Mesenchymal stem cell (in vitro differentiated cells and primary cell): ENCODE measurements at regions not wholly inside any gene's neighbourhood (a gene's known extent, or its start where the extent isn't known, plus 50 kb on each side); places are given as distances from the start of the nearest gene placed in this dataset.

Source experiments
- DNase-seq: peaks from one replicate; pipeline ENCODE4 v3.0.0-alpha.2; 2013
- H2AFZ ChIP-seq: one replicate; pipeline ENCODE4 v1.6.1; 2013; ENCODE audit warnings: low read depth, mild to moderate bottlenecking, control low read depth, inconsistent platforms, low read length, moderate library complexity
- H2AK5ac ChIP-seq: 2 replicates; pipeline ENCODE4 v1.6.1; 2013; ENCODE audit warnings: low read length, moderate library complexity, mild to moderate bottlenecking, inconsistent platforms; ENCODE audit not compliant: severe bottlenecking
- H2BK120ac ChIP-seq: one replicate; pipeline ENCODE4 v1.6.1; 2013; ENCODE audit warnings: low read depth, mild to moderate bottlenecking, inconsistent platforms, low read length, moderate library complexity
- H2BK12ac ChIP-seq, 2 experiments: one replicate each; pipeline ENCODE4 v1.6.1; 2013; ENCODE audit warnings: inconsistent platforms in 2 of 2, low read length in 2 of 2, mild to moderate bottlenecking in 2 of 2, moderate library complexity in 2 of 2, control low read depth in 1 of 2
- H2BK15ac ChIP-seq: one replicate; pipeline ENCODE4 v1.6.1; 2013; ENCODE audit warnings: mild to moderate bottlenecking, low read depth, inconsistent platforms; ENCODE audit not compliant: poor library complexity, severe bottlenecking
- H2BK5ac ChIP-seq: 2 replicates; pipeline ENCODE4 v1.6.1; 2013; ENCODE audit warnings: low read depth, mild to moderate bottlenecking, low read length, control low read depth, inconsistent platforms; ENCODE audit not compliant: poor library complexity, severe bottlenecking
- H3K14ac ChIP-seq, 2 experiments: one replicate each; pipeline ENCODE4 v1.6.1; 2013; ENCODE audit warnings: inconsistent platforms in 2 of 2, low read length in 2 of 2, control low read depth in 1 of 2, mild to moderate bottlenecking in 1 of 2, moderate library complexity in 1 of 2
- H3K18ac ChIP-seq, 2 experiments: one replicate each; pipeline ENCODE4 v1.6.1; 2013; ENCODE audit warnings: inconsistent platforms in 2 of 2, low read length in 2 of 2, control low read depth in 1 of 2, low read depth in 1 of 2, mild to moderate bottlenecking in 1 of 2
- H3K23ac ChIP-seq, 2 experiments: one replicate each; pipeline ENCODE4 v1.6.1; 2013; ENCODE audit warnings: inconsistent platforms in 2 of 2, low read length in 2 of 2, mild to moderate bottlenecking in 2 of 2, moderate library complexity in 2 of 2, control low read depth in 1 of 2
- H3K27ac ChIP-seq: 2 replicates; pipeline ENCODE4 v1.5.1; 2013; ENCODE audit warnings: mild to moderate bottlenecking, moderate library complexity, low read length, control low read depth, inconsistent platforms; ENCODE audit not compliant: poor library complexity, severe bottlenecking
- H3K27me3 ChIP-seq, 2 experiments: 2 replicates each; pipeline versions ENCODE4 v1.6.1 to v1.7.0; 2013; ENCODE audit warnings: low read length in 2 of 2, mild to moderate bottlenecking in 2 of 2, moderate library complexity in 2 of 2, control low read depth in 1 of 2, inconsistent platforms in 1 of 2; ENCODE audit not compliant: control insufficient read depth in 1 of 2, insufficient read depth in 1 of 2
- H3K36me3 ChIP-seq, 2 experiments: 2 replicates each; pipeline versions ENCODE4 v1.6.1 to v1.7.0; 2013; ENCODE audit warnings: low read length in 2 of 2, control low read depth in 1 of 2, inconsistent platforms in 1 of 2, low read depth in 1 of 2, mild to moderate bottlenecking in 1 of 2; ENCODE audit not compliant: insufficient read depth in 2 of 2, control insufficient read depth in 1 of 2
- H3K4ac ChIP-seq, 2 experiments: one replicate each; pipeline ENCODE4 v1.6.1; 2013; ENCODE audit warnings: inconsistent platforms in 2 of 2, low read length in 2 of 2, mild to moderate bottlenecking in 2 of 2, moderate library complexity in 2 of 2, control low read depth in 1 of 2, low read depth in 1 of 2
- H3K4me1 ChIP-seq: 2 replicates; pipeline ENCODE4 v1.6.1; 2013; ENCODE audit warnings: low read depth, low read length, control low read depth; ENCODE audit not compliant: control insufficient read depth, insufficient read depth
- H3K4me2 ChIP-seq: 2 replicates; pipeline ENCODE4 v1.6.1; 2013; ENCODE audit warnings: low read length, mild to moderate bottlenecking, inconsistent platforms; ENCODE audit not compliant: poor library complexity, severe bottlenecking
- H3K4me3 ChIP-seq, 2 experiments: 2 replicates each; pipeline versions ENCODE4 v1.5.1 to v1.7.0; 2013; ENCODE audit warnings: low read length in 2 of 2, mild to moderate bottlenecking in 2 of 2, control low read depth in 1 of 2, low read depth in 1 of 2; ENCODE audit not compliant: insufficient read depth in 1 of 2
- H3K79me1 ChIP-seq: replicated peaks from 2 replicates; pipeline ENCODE4 v1.6.1; 2013; ENCODE audit warnings: mild to moderate bottlenecking, control low read depth, low read length, inconsistent platforms; ENCODE audit not compliant: poor library complexity, severe bottlenecking
- H3K9ac ChIP-seq: 2 replicates; pipeline ENCODE4 v1.7.0; 2013; ENCODE audit warnings: mild to moderate bottlenecking, low read length, moderate library complexity
- H3K9me3 ChIP-seq: 2 replicates; pipeline ENCODE4 v1.7.0; 2013; ENCODE audit warnings: mild to moderate bottlenecking, low read length; ENCODE audit not compliant: control insufficient read depth
- H4K8ac ChIP-seq: one replicate; pipeline ENCODE4 v1.6.1; 2013; ENCODE audit warnings: inconsistent platforms, mild to moderate bottlenecking, low read length, moderate library complexity
- H4K91ac ChIP-seq: one replicate; pipeline ENCODE4 v1.6.1; 2013; ENCODE audit warnings: mild to moderate bottlenecking, low read length, inconsistent platforms
- WGBS: methylation state at CpG from one replicate; pipeline ENCODE4 v1.1.7; 2013; ENCODE audit warnings: mixed read lengths; 5-methylcytosine and 5-hydroxymethylcytosine counted together

DNA sequence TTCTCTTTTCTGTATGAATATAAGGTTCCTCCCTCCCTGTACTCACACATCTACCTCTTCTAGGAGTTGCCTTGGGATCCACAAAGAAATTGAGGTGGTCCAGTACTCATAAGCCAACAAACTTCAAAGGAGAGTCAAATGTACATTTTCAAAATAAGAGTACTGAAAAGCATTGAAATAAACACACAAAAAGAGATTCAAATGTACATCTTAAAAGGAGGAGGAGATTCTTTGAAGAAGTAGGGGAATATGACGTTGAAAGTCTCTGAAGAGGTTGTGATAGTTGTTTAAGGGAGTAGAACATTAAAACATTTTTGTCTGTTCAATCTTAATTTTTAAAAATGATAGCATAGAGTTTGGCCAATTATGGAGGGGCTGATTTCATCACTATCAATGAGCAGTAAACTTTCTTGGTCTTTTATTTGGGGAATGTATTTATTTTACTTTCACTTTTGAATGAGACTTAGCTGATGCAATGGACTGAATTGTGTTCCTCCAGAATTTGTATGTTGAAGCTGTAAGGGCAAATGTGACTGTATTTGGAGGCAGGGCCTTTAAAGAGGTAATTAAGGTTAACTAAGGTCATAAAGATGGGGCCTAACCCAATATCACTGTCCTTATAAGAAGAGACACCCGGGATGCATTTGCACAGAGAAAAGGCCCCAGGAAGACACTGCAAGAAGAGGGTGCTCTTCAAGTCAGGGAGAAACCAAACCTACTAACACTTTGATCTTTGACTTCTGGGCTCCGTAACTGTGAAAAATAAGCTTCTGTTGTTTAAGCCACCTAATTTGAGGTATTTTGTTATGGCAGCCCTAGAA is 226.3 kb upstream of the PGRMC2 start:
- H3K4me3 ChIP-seq: peak overlapping the region in 1 of 2 experiments; percentile 51
- no peak overlapping the region for H3K4me2 ChIP-seq
- H3K9ac ChIP-seq: peak overlapping the region; percentile 31
- no peaks in the 10 kb centered on the region for H3K79me1 ChIP-seq
- no peak overlapping the region for H2BK5ac ChIP-seq
- H4K8ac ChIP-seq: no peak overlapping the region
- H2BK15ac ChIP-seq: no peak overlapping the region
- H3K27me3 ChIP-seq: no peaks in the 10 kb centered on the region
- 98% methylated on average over 3 of the region's 3 CpGs for WGBS
- DNase-seq: peak; percentile 52
- no peak overlapping the region for H3K14ac ChIP-seq
- no peak overlapping the region for H2BK120ac ChIP-seq
- H3K36me3 ChIP-seq: peaks cover 0 to 4% of the 10 kb centered on the region in 2 experiments
- H2AFZ ChIP-seq: no peak overlapping the region
- peak overlapping the region; percentile 19 for H3K27ac ChIP-seq
- no peaks in the 10 kb centered on the region for H3K9me3 ChIP-seq
- H3K4ac ChIP-seq: no peak overlapping the region
- H2AK5ac ChIP-seq: no peak overlapping the region
- no peak overlapping the region for H2BK12ac ChIP-seq
- peaks cover 8% of the 10 kb centered on the region for H3K4me1 ChIP-seq
- no peak overlapping the region for H4K91ac ChIP-seq
- H3K23ac ChIP-seq: no peak overlapping the region
- H3K18ac ChIP-seq: no peak overlapping the region

DNA sequence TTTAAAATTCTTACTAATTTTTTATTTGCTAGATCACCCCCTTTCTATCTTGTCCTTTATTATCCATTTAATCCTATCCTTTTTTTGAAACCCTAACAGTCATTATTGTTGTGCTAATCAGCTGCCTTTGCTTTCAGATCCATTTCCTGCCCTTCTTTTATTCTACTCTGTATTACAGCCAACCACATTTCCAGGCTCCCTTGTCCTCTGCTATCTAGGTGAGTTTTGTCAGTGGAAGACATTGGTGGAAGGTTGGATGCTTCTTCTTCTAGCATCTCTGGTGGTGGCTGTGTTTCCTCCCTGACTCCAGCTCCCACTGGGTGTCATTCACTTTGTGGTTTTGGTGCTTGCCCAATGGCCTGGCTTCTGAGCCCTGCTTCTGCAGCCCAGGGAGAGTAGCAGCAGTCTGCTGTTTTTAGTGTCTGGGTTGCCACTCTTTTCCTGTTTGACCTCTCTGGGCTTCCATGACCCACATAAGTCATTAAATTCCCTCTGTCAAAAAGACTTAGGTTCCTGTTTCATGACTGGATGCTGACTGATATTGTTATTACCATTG is 225.2 kb upstream of the PGRMC2 start:
- no peaks in the 10 kb centered on the region for H3K79me1 ChIP-seq
- H3K27me3 ChIP-seq: no peaks in the 10 kb centered on the region
- no peak overlapping the region for H3K4me2 ChIP-seq
- H2BK120ac ChIP-seq: no peak overlapping the region
- H4K91ac ChIP-seq: no peak overlapping the region
- no peak overlapping the region for H3K23ac ChIP-seq
- no peak overlapping the region for H3K4me3 ChIP-seq
- H3K14ac ChIP-seq: no peak overlapping the region
- H3K36me3 ChIP-seq: peaks cover 0 to 4% of the 10 kb centered on the region in 2 experiments
- H3K18ac ChIP-seq: peak overlapping the region; percentile 1 to 4
- DNase-seq: peak; percentile 32
- peak overlapping the region; percentile 13 for H4K8ac ChIP-seq
- H3K4me1 ChIP-seq: peaks cover 5% of the 10 kb centered on the region
- H3K4ac ChIP-seq: no peak overlapping the region
- H2BK12ac ChIP-seq: peak overlapping the region in 1 of 2 experiments; percentile 62
- no peak overlapping the region for H2BK15ac ChIP-seq
- peak overlapping the region; percentile 37 for H3K27ac ChIP-seq
- peak overlapping the region; percentile 15 for H2BK5ac ChIP-seq
- no peak overlapping the region for H2AFZ ChIP-seq
- H2AK5ac ChIP-seq: peak overlapping the region; percentile 86
- H3K9me3 ChIP-seq: no peaks in the 10 kb centered on the region
- no peak overlapping the region for H3K9ac ChIP-seq

DNA sequence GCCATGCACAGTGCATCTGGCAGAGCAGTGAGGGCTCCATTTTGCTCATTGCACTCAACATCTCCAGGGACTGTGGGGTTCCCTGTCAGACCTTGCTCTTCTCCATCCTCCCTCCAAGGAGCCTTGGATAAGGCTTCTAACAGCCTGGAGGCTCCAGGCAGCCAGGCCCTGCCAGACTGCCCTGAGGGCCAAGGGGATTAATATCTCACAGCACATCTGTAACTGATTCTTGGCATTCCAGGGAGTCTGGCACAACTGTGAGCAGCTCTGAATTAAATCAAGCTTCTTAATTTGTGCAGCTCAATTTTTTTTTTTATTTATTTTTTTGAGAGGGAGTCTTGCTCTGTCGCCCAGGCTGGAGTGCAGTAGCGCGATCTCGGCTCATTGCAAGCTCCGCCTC is 224.5 kb upstream of the PGRMC2 start:
- Histone ChIP-seq H4K91ac (peak overlapping the region; percentile 74), H4K8ac (peak overlapping the region; percentile 3), H2BK12ac (peak overlapping the region; percentile 93 to 99), H2BK15ac (peak overlapping the region; percentile 44), H3K79me1 (no peaks in the 10 kb centered on the region), H3K4me3 (no peak overlapping the region), H2AFZ (no peak overlapping the region), H3K4ac (no peak overlapping the region), H2BK120ac (no peak overlapping the region), H3K9ac (no peak overlapping the region), H3K27ac (peak overlapping the region; percentile 15), H3K36me3 (peaks cover 0 to 4% of the 10 kb centered on the region in 2 experiments), H3K18ac (peak overlapping the region in 1 of 2 experiments; percentile 11), H3K14ac (no peak overlapping the region), H3K27me3 (no peaks in the 10 kb centered on the region), H3K4me2 (no peak overlapping the region), H3K4me1 (peaks cover 5% of the 10 kb centered on the region), H2AK5ac (peak overlapping the region; percentile 28), H3K23ac (no peak overlapping the region), H3K9me3 (no peaks in the 10 kb centered on the region), H2BK5ac (no peak overlapping the region)
- WGBS: 99% methylated on average over 5 of the region's 5 CpGs
- no peak for DNase-seq

DNA sequence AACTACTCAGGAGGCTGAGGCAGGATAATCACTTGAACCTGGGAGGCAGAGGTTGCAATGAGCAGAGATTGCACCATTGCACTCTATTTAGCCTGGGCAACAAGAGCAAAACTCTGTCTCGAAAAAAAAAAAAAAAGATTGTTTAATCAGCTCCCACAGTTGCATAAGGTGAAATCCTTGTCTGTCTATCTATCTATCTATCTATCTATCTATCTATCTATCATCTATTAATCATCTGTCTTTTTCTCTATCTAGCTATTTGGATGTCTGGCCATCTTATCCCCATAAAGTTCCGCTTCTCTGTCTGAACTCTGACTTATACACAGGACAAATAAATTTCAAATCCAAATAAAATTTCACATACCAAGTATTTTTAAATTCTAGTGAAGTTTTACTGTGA is 223.2 kb upstream of the PGRMC2 start:
- 40% methylated on average over 1 of the region's 2 CpGs for WGBS
- Histone ChIP-seq H3K9me3 (no peaks in the 10 kb centered on the region), H3K4me3 (no peak overlapping the region), H3K36me3 (peaks cover 0 to 4% of the 10 kb centered on the region in 2 experiments), H3K4me2 (no peak overlapping the region), H3K79me1 (no peaks in the 10 kb centered on the region), H3K9ac (no peak overlapping the region), H3K27ac (no peak overlapping the region), H2BK120ac (no peak overlapping the region), H2AK5ac (no peak overlapping the region), H3K4ac (no peak overlapping the region), H3K4me1 (peaks cover 5% of the 10 kb centered on the region), H3K23ac (no peak overlapping the region), H3K18ac (no peak overlapping the region), H3K14ac (no peak overlapping the region), H2BK12ac (no peak overlapping the region), H2BK5ac (no peak overlapping the region), H2BK15ac (no peak overlapping the region), H2AFZ (no peak overlapping the region), H4K91ac (no peak overlapping the region), H3K27me3 (no peaks in the 10 kb centered on the region), H4K8ac (no peak overlapping the region)
- DNase-seq: no peak
